ENCODE measurements at regions not wholly inside any gene's neighbourhood (a gene's known extent, or its start where the extent isn't known, plus 50 kb on each side); places are given as distances from the start of the nearest gene placed in this dataset.
"Not testable (repeated sequence)": the region's sequence is repeated elsewhere in the genome, so short reads cannot be mapped to it uniquely, and the experiment has no call there.

DNA sequence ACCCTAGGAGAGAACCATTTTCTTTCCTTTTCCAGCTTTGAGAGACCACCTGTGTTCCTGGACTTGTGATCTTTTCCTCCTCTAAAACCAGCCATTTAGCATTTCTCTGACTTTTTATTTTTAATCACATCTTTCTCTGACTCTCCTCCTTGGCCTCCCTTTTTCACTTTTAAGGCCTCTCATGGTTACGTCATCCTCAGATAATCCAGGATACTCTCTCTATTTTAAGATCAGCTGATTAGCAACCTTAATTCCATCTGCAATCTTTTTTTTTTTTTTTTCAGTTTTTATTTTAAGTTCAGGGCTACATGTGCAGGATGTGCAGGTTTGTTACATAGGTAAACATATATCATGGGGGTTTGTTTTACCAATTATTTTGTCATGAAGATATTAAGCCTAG, 54.0 kb downstream of the RFPL4B start:
- DNase-seq (ENCODE audit: low read depth), result no peak

DNA sequence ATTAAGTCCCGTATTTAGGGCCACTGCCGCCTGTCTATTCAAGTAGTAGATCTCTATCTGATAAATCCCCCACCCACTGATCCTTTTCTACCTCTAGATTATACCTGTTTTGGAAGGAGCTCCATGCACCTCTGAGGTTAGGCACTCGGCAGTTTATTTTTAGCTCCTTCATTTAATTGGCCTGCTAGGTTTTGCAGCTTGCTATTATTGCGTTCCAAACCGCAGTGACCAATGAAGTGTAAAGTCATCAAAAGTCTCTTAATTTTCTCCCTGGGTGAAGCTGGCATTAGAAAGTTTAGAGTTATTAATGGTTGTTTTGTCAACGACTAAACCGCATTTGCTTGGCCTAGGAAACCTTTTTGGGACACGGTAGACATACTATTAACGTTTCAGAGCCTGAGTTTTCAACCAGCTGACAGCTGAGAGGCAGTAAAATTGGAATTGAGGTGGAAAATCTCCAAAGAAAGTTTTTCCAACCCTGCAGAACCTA, 60.0 kb downstream of the RFPL4B start:
- no peak for DNase-seq (ENCODE audit: low read depth)

DNA sequence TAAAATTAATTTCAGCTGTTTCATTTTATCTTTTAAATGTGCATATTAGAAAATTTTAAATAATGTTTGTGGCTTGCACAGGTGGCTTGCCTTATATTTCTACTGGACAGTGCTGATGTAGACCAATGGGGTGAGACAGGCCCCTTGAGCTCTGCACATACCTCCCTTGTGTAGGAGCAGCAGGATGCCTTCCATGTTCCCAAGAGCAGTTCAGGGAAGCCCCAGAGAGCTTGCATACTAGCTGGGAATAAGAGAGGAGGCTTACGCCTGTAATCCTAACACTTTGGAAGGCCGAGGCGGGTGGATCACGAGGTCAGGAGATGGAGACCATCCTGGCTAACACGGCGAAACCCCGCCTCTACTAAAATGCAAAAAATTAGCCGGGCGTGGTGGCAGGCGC, 61.4 kb downstream of the RFPL4B start:
- no peak for DNase-seq (ENCODE audit: low read depth)

DNA sequence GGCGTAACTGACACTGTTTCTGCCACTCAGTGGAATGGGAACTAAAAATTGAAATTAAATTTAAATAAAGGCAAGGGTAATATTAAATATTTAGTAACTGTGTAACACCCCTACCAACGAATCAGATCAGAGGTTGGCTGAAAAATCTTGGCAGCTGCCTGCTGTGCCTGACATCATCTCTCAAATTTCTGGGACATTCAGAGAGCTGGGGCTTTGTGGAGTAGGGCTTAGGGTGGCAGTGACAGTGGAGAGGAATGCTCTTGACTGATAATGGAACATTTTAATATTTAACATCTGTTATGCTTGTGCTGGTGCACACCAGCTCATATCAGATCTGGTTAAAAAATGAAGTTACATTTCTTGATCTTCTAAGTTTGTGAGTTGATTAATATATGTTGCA, 62.2 kb downstream of the RFPL4B start:
- DNase-seq (ENCODE audit: low read depth), result no peak

DNA sequence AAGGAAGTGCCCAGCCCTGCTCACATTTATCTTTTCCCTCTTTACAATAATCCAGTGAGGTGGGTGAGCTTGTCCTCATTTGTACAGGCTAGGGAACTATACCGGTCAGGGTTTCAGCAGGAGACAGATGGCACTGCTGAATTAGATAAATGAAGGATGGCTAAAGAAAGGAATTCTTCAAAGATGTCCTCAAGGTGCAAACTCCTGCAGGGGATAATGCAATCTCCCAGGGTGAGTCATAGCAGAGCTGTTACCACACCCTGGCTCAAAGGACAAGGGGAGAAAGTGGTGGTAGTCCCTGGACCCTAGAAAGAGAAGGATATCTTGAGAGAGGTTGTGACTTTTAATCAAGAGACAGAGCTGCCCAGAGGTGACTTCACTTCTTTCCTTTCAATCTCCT, 66.7 kb downstream of the RFPL4B start:
- no peak for DNase-seq (ENCODE audit: low read depth)

DNA sequence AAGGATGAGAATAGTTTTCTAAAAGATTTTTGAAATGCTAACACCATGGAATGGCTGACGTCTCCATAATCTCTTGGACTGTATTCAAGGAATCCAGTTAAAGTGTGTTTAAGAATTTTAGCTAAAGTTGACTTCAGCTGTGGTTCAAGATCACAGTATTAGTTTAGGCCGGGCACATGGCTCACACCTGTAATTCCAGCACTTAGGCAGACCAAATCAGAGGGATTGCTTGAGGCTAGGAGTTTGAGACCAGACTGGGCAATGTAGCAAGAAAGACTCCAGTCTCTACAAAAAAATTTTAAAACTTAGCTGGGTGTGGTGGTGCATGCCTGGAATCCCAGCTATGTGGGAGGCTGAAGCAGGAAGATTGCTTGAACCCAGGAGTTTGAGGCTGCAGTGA, 68.2 kb downstream of the RFPL4B start:
- DNase-seq (ENCODE audit: low read depth), result no peak

DNA sequence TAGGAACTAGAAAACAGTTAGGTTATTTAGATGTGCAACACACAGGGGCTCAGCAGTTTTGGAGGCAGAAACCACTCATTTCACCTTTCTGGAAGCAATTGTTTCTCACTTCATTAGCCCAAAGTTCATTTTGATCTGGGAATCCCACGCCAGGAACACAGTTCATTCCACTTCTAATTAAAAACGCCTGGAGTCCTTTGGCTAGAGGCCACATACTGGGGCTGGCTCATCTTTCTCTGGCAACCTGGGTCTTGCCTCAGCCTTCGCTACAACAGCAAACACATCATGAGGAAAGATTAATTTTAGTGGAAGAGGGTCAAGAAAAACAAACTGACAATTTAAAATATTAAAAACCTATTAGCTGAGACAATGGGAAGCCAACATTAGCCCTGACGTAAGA, 69.7 kb downstream of the RFPL4B start:
- no peak for DNase-seq (ENCODE audit: low read depth)

DNA sequence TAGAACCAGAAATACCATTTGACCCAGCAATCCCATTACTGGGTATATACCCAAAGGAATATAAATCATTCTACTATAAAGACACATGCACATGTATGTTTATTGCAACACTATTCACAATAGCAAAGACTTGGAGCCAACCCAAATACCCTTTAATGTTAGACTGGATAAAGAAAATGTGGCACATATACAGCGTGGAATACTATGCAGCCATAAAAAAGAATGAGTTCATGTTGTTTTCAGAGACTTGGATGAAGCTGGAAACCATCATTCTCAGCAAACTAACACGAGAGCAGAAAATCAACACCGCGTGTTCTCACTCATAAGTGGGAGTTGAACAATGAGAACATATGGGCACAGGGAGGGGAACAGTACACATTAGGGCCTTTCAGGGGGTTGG, 79.9 kb downstream of the RFPL4B start:
- not testable (repeated sequence) for DNase-seq (ENCODE audit: low read depth)

DNA sequence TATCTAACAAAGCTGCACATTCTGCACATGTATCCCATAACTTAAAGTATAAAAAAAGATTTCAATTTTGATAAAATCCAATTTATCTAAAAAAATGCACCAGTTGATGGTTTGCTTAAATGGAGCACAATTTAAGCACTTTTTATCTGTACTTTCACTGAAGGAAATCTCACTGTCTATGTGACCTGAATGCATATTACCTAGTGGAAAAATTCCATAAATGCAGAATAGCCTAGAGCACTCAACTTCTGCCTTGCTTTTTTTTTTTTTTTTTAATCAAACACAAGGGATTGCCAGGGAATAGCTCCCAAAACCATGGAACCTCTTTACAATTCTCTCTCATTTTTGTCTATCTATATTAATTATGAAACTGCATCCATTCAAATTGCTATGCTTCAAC, 80.4 kb downstream of the RFPL4B start:
- no peak for DNase-seq (ENCODE audit: low read depth)

DNA sequence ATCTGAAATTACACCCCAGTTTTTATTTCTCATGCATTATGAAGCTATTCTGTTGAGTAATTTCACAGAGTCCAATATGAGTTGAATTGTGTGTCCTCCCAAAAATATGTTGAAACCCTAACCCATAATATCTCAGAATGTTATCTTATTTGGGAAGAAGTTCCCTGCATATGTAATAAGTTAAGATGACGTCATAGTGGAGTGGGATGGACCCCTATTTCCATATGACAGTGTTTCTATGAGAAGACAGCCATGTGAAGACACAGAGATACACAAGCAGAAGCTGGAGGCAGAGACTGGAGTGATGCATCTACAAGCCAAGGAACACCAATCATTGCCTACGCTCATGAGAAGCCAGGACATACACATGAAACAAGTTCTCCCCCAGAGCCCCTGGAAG, 81.3 kb downstream of the RFPL4B start:
- DNase-seq (ENCODE audit: low read depth), result no peak

DNA sequence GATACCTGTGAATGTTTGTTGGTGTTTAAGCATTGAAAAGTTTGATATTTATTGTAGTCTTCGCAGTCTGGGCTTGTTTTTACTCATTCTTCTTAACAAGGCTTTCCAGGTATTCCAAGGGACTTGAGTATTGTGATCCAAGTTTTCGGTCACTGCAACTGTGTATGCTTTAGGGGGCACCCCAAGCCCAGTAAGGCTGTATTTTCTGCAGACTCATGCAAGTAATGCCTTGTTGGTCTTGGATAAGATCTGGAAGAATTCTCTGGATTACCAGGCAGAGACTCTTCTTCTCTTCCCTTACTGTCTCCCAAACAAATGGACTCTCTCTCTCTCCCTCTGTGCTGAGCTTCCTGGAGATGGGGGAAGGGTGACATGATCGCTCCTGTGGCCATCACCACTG, 82.1 kb downstream of the RFPL4B start:
- DNase-seq (ENCODE audit: low read depth), result no peak

DNA sequence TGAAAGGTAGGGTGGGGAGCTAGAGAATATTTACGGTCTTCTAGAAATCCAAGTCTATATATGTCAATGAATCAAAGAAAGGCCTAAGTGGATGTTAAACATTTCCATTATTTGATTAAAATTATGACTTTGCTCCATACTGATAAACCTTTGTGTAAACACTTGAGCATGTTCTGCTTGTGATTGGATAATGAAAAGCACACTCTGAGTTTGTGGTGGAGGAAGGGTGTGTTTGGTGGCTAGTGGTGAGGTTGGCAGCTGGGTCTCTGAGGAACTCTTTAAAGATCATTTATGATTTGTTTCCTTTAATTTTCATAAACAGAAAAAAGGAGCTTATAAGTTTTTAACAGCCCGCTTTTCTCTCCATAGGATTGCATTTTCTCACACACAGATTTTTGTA, 84.7 kb downstream of the RFPL4B start:
- DNase-seq (ENCODE audit: low read depth), result no peak

DNA sequence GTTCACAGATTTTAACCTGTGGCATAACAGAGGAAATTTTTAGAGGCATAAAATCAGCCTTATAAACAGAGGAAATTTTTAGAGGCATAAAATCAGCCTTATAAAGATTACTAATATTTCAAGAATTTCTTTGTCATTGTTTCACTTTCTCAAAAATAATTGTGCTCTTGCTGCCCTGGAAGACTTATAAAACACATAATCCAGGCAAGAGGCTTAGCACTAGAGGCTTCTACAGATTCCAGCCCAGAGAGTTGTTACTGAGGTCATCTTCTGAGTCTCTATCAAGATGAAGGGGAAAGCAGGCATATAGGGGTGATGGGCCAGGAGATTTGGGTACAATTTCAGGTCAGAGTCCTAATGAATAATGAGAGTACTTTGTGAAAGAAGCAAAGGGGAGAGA, 85.7 kb downstream of the RFPL4B start:
- no peak for DNase-seq (ENCODE audit: low read depth)

DNA sequence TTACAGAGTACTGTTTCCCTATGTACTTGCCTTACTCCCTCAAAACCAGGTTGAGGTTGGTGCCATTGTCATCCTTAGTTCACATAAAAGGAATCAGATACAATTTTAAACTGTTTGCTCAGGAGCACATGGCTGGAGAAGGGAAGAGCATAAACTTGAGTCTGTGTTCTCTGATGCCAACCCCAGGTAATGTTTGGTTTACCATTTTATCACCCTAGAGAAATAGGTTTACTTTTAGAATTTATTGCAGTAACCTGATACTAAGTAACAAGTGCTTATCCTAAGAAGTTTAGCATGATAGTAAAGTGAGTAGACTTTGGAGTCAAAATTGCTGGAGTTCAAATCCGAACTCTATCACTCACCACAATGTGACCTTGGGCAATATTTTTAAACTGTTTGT, 86.3 kb downstream of the RFPL4B start:
- no peak for DNase-seq (ENCODE audit: low read depth)

DNA sequence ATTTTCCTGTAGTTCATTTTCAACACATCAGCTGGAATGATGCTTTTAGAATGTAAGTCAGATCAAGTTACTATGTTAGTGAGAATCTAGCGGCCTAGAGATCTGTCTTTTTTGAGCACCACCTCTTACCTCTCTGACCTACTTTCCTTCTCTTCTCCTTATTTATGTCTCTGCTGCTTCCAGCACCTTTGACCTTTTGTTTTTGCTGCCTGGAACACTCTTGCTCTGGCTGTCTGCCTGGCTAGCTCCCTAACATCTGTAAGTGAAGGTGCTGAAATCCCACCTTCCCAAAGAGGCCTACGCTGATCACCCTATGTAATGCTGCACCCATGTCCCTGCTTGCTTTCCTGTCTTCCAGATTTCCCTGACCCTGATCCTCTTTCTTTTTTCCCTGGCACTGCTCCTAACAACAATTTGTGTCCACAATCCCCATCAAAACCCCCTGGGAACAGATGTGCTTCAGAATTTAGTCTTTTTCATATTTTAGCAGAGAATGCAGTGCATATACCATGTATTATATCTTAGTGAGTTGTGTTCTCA, 87.8 kb downstream of the RFPL4B start:
- no peak for DNase-seq (ENCODE audit: low read depth)

DNA sequence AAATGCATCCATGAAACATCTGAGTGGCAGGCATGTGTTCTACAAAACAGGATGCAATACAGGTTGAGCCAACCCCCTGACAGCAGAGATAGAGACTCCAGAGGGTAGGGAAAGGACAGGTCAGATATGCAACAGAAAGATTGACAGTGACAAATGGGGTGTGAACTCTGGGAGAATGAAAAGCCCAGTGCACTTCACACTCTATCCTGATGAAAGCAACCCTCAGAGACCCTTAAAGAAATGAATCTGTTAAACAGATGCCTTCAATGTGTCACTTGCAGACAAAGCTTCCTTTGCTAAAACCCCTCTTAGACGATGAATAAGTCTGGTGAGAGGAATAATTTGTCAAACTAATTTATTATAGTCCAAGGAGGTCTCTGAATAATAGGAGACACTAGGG, 89.9 kb downstream of the RFPL4B start:
- DNase-seq (ENCODE audit: low read depth), result no peak

DNA sequence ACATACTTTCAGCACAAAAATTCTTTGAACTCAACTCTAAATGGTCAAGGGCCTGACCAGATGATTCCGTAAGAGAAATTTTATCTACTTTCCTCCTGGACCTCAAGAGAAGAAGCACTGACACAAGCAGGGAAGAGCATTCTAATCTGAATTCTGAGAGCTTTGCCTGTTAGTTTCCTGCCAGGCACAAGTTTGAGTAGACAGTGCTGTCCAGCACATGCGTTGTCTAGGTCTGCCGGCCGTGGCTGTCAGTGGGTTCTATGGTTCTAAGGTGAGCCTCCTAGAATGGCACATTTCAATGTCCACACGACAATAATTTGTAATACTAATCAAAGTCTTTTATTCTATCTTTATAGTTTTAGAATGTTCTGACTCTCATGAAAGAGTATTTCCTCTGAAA, 91.9 kb downstream of the RFPL4B start:
- DNase-seq (ENCODE audit: low read depth), result no peak

DNA sequence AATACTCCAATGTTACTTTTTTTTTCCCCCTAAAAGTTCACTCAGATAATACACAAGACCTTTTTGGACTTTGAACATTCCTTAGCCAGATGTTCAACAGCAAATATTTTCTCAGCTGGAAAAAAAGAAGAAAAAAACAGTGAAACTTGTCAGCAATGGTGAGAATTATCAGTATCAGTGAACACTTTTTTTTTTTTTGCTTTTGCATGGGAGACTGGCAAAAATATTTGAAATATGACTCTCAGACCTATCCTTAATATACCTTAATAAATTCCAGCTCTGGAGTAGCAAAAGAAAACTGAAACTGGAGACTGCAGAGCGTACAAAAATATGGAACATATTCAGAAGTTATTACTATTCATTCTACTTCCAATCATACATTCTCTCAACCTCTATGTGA, 92.3 kb downstream of the RFPL4B start:
- DNase-seq (ENCODE audit: low read depth), result no peak

DNA sequence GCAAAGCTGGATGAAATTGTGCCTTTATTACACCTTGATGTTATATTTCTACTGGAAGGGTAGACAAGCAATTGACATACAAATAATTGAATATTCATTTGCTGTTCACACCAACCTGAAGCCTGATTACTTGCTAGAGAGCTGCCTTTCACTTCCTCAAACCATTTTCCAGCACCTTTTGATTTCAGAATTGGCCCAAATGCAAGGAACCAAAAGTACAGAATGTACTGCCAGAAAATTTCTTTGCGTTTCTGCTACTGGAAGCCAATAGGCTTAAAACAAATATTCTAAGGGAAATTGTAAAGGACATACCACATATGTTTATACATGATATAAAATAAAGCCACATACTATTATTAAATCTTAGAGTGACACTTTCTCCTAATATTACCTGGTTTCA, 94.5 kb downstream of the RFPL4B start:
- no peak for DNase-seq (ENCODE audit: low read depth)

DNA sequence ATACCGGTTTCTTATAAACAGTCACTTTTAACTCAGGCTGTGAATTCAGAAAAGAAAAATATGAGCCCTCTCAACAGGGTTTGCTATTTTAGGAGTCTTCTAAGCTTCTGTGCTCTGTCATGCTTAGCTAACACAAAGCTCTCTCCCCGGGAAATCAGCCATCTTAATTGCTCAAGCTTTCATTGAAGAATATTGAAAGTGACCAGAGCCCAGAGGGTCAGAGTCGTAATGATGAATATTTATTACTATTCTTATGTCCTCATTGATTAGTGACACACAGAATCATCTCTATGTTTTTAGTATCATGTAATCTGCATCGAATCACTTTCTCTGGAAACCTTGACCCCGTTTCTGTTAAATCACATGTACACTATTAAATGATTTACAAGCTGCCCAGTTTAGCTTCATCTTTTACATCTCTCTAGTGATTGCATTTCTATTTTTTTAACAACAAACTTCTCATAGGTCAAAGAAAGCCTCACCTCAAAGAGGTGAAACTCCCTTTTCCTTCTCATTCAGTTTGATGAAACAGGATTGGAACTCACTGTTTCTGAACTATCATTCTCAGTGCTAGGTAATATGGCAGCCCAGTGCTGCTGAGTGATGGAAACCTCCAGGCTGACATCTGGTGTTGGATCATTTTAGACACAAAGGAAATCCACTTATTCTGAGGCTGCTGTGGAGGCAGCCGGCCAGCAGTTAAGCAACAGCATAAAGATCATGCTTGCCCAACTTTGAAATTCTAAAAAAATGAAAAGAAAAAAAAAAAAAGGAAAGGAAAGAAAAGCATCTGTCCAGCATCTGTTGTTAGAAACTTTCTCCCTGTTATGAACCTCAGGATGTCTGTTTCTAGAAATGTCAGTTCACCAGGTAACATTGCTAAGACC, 96.3 kb downstream of the RFPL4B start:
- DNase-seq (ENCODE audit: low read depth), result no peak

DNA sequence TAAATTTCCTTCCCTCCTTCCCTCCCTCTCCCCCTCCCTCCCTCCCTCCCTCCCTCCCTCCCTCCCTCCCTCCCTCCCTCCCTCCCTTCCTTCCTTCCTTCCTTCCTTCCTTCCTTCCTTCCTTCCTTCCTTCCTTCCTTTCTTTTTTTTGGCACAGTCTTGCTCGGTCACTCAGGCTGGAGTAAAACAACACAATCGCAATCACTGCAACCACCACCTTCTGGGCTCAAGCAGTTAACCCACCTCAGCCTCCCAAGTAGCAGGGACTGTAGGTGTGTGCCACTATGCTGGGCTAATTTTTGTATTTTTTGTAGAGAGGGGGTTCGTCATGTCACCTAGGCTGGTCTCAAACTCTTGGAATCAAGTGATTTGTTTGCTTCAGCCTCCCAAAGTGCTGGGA, 101.7 kb downstream of the RFPL4B start:
- DNase-seq (ENCODE audit: low read depth), result not testable (repeated sequence)

DNA sequence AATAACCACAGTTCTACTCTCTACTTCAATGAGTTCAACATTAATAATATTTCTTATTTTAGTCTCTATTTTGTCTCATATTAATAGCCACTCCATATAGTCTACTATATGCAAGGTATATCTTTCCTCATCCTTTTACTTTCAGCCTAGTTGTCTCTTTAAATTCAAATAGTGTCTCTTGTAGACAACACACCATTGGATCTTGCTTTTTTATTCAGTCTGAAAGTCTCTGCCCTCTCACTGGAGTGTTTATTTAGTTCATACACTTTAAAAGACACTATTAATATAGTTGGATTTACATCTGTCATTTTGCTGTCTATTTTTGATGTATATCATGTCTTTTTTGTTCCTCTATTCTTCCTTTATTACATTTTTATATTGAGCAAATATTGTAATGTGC, 103.5 kb downstream of the RFPL4B start:
- no peak for DNase-seq (ENCODE audit: low read depth)

DNA sequence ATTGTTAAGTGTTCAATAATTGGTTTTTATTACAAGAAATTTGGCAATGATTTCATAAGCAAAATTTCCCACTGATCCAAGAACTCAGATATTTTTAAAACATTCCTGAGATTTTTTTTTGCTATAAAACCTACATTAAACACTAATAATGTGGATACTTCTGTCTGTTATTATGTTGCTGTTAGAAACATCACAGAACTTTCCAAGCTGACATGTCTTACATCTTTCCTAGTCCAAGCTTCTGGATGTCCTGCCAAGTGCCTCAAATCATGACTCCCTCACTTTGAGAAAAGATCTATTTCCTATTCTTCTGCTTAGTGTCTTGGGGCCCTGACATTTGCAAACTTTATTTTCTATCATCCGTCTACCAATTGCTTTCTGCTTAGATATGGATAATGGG, 110.8 kb downstream of the RFPL4B start:
- no peak for DNase-seq (ENCODE audit: low read depth)

DNA sequence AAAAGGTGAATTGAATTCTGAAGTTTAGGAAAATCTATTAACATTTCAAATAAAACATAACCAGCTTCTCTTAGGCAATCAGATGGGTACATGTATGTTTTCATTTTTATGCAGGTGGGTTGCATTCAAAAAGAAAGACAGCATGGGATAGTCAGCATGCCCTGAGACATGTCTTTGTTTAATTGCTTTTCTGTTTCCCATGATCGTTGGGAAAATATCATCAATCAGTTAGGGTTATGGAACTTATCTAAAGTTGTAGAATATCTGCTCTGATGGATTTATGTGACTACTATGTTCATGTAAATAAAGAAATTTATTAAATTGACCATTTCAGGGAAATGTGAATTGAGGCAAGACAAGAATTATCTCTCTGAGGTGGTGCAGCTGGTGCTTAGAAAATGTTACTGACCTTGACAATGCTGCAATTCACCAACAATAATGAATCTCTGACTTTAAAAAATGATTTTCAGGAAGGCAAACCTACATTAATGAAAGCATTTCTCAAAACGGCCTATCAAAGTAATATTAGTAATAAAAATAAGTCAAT, 112.7 kb downstream of the RFPL4B start:
- DNase-seq (ENCODE audit: low read depth), result no peak
